ENCODE measurements at regions not wholly inside any gene's neighbourhood (a gene's known extent, or its start where the extent isn't known, plus 50 kb on each side); places are given as distances from the start of the nearest gene placed in this dataset.

- no peak for TF ChIP-seq CTCF (IDR thresholded peaks at IDR 0.05)
- no peak for TF ChIP-seq POLR2A (IDR thresholded peaks at IDR 0.05)
Measured at GRCh38 chr17:68800751-68801150, 154.4 kb downstream of the ABCA8 start.
